GM20431 (cell line): ENCODE measurements at regions not wholly inside any gene's neighbourhood (a gene's known extent, or its start where the extent isn't known, plus 50 kb on each side); places are given as distances from the start of the nearest gene placed in this dataset.
"Not testable (repeated sequence)": the region's sequence is repeated elsewhere in the genome, so short reads cannot be mapped to it uniquely, and the experiment has no call there.

Experiments
- in situ Hi-C: fragments of 300-500 bp; cut with MseI, MboI; formaldehyde crosslinking; loops from one replicate; pipeline ENCODE4 v1.15.0; 2020; ENCODE audit warnings: low sequenced_read_pairs; ENCODE audit not compliant: unreplicated experiment

- in situ Hi-C loops = no loop called here
Observed at GRCh38 chr2:136351684-136352083, 233.7 kb upstream of the CXCR4 start.

GRCh38 chr2:136347981-136348380, 230.0 kb upstream of the CXCR4 start:
- in situ Hi-C loops = no loop called here

- in situ Hi-C loops = no loop called here
Observed at GRCh38 chr2:136344339-136344738, 226.4 kb upstream of the CXCR4 start.

- in situ Hi-C loops = no loop called here
Observed at GRCh38 chr2:136342138-136342537, 224.2 kb upstream of the CXCR4 start.

- in situ Hi-C loops = no loop called here
Observed at GRCh38 chr2:136334967-136335366, 217.0 kb upstream of the CXCR4 start.

- in situ Hi-C loops = no loop called here
Observed at GRCh38 chr2:136332436-136333095, 214.6 kb upstream of the CXCR4 start.

GRCh38 chr2:136331226-136331625, 213.3 kb upstream of the CXCR4 start:
- in situ Hi-C loops = no loop called here

- in situ Hi-C loops = no loop called here
Observed at GRCh38 chr2:136328207-136328795, 210.4 kb upstream of the CXCR4 start.

- in situ Hi-C loops = no loop called here
Observed at GRCh38 chr2:136327162-136327852, 209.4 kb upstream of the CXCR4 start.

GRCh38 chr2:136325844-136326331, 207.9 kb upstream of the CXCR4 start:
- in situ Hi-C loops = no loop called here

GRCh38 chr2:136324966-136325365, 207.0 kb upstream of the CXCR4 start:
- in situ Hi-C loops = no loop called here

- in situ Hi-C loops = no loop called here
Observed at GRCh38 chr2:136323935-136324334, 206.0 kb upstream of the CXCR4 start.

GRCh38 chr2:136323195-136323594, 205.2 kb upstream of the CXCR4 start:
- in situ Hi-C loops = no loop called here

- in situ Hi-C loops = no loop called here
Observed at GRCh38 chr2:136322428-136322827, 204.5 kb upstream of the CXCR4 start.

GRCh38 chr2:136319651-136320050, 201.7 kb upstream of the CXCR4 start:
- in situ Hi-C loops = no loop called here

- in situ Hi-C loops = no loop called here
Observed at GRCh38 chr2:136319237-136319636, 201.3 kb upstream of the CXCR4 start.

- in situ Hi-C loops = no loop called here
Observed at GRCh38 chr2:136314240-136314639, 196.3 kb upstream of the CXCR4 start.

- in situ Hi-C loops = not testable (repeated sequence)
Observed at GRCh38 chr2:136312568-136312967, 194.6 kb upstream of the CXCR4 start.

GRCh38 chr2:136310797-136311603, 193.1 kb upstream of the CXCR4 start:
- in situ Hi-C loops = no loop called here

- in situ Hi-C loops = no loop called here
Observed at GRCh38 chr2:136310005-136310495, 192.1 kb upstream of the CXCR4 start.
